ENCODE measurements at regions not wholly inside any gene's neighbourhood (a gene's known extent, or its start where the extent isn't known, plus 50 kb on each side); places are given as distances from the start of the nearest gene placed in this dataset.

DNA sequence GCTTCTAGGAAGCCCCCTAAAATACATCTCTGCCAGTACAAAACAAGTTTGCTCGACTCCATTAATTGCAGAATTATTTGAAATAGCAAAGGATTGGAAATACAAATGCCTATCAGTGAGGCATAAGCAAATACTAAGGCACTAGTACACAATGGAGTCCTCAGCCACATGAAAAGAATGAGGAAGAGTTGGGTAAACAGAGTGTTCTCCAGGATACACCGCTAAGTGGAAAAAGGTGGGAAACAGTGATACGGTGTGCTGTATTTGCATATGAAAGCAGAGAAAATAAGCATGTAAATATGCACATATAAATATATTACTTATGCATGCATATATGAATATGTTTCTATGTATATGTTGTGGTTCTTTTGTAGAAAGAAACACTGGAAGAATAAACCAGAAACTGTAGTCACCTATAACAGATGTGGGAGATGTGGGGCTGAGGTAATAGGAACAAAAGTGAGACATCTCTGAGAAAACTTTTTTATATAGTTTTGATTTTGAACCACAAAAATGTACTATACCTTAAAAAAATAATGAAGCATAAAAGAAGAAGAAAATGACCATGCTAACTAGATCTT is 143.4 kb upstream of the MYLIP start:
- TF ChIP-seq, protein P1, sequence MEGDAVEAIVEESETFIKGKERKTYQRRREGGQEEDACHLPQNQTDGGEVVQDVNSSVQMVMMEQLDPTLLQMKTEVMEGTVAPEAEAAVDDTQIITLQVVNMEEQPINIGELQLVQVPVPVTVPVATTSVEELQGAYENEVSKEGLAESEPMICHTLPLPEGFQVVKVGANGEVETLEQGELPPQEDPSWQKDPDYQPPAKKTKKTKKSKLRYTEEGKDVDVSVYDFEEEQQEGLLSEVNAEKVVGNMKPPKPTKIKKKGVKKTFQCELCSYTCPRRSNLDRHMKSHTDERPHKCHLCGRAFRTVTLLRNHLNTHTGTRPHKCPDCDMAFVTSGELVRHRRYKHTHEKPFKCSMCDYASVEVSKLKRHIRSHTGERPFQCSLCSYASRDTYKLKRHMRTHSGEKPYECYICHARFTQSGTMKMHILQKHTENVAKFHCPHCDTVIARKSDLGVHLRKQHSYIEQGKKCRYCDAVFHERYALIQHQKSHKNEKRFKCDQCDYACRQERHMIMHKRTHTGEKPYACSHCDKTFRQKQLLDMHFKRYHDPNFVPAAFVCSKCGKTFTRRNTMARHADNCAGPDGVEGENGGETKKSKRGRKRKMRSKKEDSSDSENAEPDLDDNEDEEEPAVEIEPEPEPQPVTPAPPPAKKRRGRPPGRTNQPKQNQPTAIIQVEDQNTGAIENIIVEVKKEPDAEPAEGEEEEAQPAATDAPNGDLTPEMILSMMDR (conservative IDR thresholded peaks at IDR 0.05 in 1 of 2, IDR thresholded peaks at IDR 0.05 in 1 of 2; ENCODE audit: extremely low read depth in 1 of 2, insufficient read depth in 1 of 2, low read depth in 1 of 2, low read length in 2 of 2) = no peak
- no peak for TF ChIP-seq EZH2 (IDR thresholded peaks at IDR 0.05; ENCODE audit: borderline replicate concordance, low read length)

All from mammary epithelial cell (primary cell).